ENCODE measurements at regions not wholly inside any gene's neighbourhood (a gene's known extent, or its start where the extent isn't known, plus 50 kb on each side); places are given as distances from the start of the nearest gene placed in this dataset.
"Not testable (repeated sequence)": the region's sequence is repeated elsewhere in the genome, so short reads cannot be mapped to it uniquely, and the experiment has no call there.

DNA sequence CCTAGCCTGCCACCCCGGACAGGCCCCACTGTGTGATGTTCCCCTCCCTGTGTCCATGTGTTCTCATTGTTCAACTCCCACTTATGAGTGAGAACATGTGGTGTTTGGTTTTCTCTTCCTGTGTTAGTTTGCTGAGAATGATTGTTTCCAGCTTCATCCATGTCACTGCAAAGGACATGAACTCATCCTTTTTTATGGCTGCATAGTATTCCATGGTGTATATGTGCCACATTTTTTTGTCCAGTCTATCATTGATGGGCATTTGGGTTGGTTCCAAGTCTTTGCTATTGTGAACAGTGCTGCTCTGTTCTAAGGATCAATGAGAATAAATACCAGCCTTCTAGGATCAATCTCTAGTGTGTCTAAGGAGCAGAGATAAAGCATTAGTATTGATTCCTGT lies 543.9 kb upstream of the ZNF804A start:
- no CpG with 5 or more reads among the region's 1 CpG for WGBS (ENCODE audit: insufficient coverage)
- DNase-seq (ENCODE audit: low read depth in 4 of 6, low spot score in 6 of 6); H3K27ac ChIP-seq (ENCODE audit: low read depth, low read length); H3K9me3 ChIP-seq (ENCODE audit: control insufficient read depth, insufficient read depth, low read length); H3K4me1 ChIP-seq (ENCODE audit: control insufficient read depth, insufficient read depth, low read length); H3K36me3 ChIP-seq (ENCODE audit: control insufficient read depth, insufficient read depth, low read length); H3K27me3 ChIP-seq (ENCODE audit: control insufficient read depth, insufficient read depth, low read length); H3K4me3 ChIP-seq (ENCODE audit: low read depth, low read length): not testable (repeated sequence)

DNA sequence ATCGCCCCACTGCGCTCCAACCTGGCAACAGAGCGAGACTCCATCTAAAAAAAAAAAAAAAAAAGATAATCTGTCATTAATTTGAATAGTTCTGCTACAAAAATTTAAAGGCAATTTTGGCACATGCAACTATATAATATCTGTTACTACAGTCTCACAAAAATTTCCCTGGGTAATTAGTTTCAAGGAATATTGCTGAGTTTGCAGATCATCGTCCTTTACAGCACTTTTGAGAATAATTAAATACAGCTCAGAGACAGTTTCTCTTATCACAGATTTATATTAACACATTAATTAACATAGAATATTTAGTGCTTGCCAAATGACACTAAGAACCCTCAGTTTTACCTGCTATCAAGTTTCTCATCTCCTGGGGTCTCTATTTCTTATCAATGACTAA lies 540.4 kb upstream of the ZNF804A start:
- Histone ChIP-seq H3K4me1 (ENCODE audit: control insufficient read depth, insufficient read depth, low read length) (no peaks in the 10 kb centered on the region), H3K27me3 (ENCODE audit: control insufficient read depth, insufficient read depth, low read length) (no peaks in the 10 kb centered on the region), H3K4me3 (ENCODE audit: low read depth, low read length) (no peak overlapping the region), H3K36me3 (ENCODE audit: control insufficient read depth, insufficient read depth, low read length) (no peaks in the 10 kb centered on the region), H3K27ac (ENCODE audit: low read depth, low read length) (no peak overlapping the region), H3K9me3 (ENCODE audit: control insufficient read depth, insufficient read depth, low read length) (no peaks in the 10 kb centered on the region)
- WGBS (ENCODE audit: insufficient coverage), result no CpG with 5 or more reads among the region's 4 CpGs
- DNase-seq (ENCODE audit: low read depth in 4 of 6, low spot score in 6 of 6), result no peak

DNA sequence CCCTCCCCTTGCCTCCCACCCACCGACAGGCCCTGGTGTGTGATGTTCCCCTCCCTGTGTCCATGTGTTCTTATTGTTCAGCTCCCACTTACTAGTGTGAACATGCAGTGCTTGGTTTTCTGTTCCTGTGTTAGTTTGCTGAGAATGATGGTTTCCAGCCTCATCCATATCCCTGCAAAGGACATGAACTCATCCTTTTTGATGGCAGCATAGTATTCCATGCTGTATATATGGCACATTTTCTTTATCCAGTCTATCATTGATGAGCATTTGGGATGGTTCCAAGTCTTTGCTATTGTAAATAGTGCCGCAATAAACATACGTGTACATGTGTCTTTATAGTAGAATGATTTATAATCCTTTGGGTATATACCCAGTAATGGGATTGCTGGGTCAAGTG lies 538.1 kb upstream of the ZNF804A start:
- H3K27ac ChIP-seq (ENCODE audit: low read depth, low read length); H3K4me1 ChIP-seq (ENCODE audit: control insufficient read depth, insufficient read depth, low read length); H3K9me3 ChIP-seq (ENCODE audit: control insufficient read depth, insufficient read depth, low read length); DNase-seq (ENCODE audit: low read depth in 4 of 6, low spot score in 6 of 6); H3K27me3 ChIP-seq (ENCODE audit: control insufficient read depth, insufficient read depth, low read length); H3K4me3 ChIP-seq (ENCODE audit: low read depth, low read length); H3K36me3 ChIP-seq (ENCODE audit: control insufficient read depth, insufficient read depth, low read length): not testable (repeated sequence)
- WGBS (ENCODE audit: insufficient coverage), result no CpG with 5 or more reads among the region's 3 CpGs

DNA sequence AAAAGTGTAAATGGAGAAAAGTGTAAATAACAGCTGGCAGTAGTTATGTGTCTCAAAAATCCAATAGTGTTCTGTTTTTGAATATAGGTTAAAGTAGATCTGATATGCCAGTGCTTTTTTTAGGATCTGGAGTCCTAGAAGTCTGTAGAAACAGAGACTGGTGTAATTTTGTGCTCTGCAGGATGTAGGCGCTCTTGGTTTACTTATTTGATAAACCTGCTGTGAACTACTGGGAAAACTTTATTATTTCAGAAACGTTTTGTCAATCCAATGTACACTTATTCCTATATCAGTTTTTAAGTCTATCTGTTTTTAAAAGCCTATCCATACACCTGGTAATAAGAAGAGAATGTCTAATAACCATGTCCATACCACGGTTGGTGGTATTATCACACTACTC lies 530.8 kb upstream of the ZNF804A start:
- Histone ChIP-seq H3K9me3 (ENCODE audit: control insufficient read depth, insufficient read depth, low read length) (no peaks in the 10 kb centered on the region), H3K4me3 (ENCODE audit: low read depth, low read length) (no peak overlapping the region), H3K27me3 (ENCODE audit: control insufficient read depth, insufficient read depth, low read length) (no peaks in the 10 kb centered on the region), H3K4me1 (ENCODE audit: control insufficient read depth, insufficient read depth, low read length) (no peaks in the 10 kb centered on the region), H3K36me3 (ENCODE audit: control insufficient read depth, insufficient read depth, low read length) (no peaks in the 10 kb centered on the region), H3K27ac (ENCODE audit: low read depth, low read length) (no peak overlapping the region)
- no CpG with 5 or more reads among the region's 3 CpGs for WGBS (ENCODE audit: insufficient coverage)
- peak in 1 of 6 donors; percentile 1 for DNase-seq (ENCODE audit: low read depth in 4 of 6, low spot score in 6 of 6)

DNA sequence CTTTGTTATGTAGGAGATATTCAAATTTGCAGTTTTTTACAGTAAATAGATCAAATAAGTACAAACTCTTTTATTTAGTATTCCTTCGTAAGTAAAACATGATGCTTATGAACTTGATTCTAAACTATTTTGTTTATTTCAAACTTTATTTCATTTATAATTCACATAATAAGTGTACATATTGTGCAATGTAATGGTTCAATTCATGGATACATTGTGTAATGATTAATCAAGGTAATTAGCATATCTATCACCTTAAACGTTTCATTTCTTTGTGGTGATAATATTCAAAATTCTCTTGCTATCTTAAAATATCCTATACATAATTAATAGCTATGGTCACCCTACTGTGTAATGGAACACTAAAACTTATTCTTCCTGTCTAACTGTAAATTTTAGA lies 525.9 kb upstream of the ZNF804A start:
- no CpG with 5 or more reads among the region's 2 CpGs for WGBS (ENCODE audit: insufficient coverage)
- no peaks in the 10 kb centered on the region for H3K36me3 ChIP-seq (ENCODE audit: control insufficient read depth, insufficient read depth, low read length)
- H3K9me3 ChIP-seq (ENCODE audit: control insufficient read depth, insufficient read depth, low read length), result no peaks in the 10 kb centered on the region
- no peak overlapping the region for H3K4me3 ChIP-seq (ENCODE audit: low read depth, low read length)
- DNase-seq (ENCODE audit: low read depth in 4 of 6, low spot score in 6 of 6), result no peak
- H3K27me3 ChIP-seq (ENCODE audit: control insufficient read depth, insufficient read depth, low read length), result no peaks in the 10 kb centered on the region
- H3K4me1 ChIP-seq (ENCODE audit: control insufficient read depth, insufficient read depth, low read length), result no peaks in the 10 kb centered on the region
- no peak overlapping the region for H3K27ac ChIP-seq (ENCODE audit: low read depth, low read length)

DNA sequence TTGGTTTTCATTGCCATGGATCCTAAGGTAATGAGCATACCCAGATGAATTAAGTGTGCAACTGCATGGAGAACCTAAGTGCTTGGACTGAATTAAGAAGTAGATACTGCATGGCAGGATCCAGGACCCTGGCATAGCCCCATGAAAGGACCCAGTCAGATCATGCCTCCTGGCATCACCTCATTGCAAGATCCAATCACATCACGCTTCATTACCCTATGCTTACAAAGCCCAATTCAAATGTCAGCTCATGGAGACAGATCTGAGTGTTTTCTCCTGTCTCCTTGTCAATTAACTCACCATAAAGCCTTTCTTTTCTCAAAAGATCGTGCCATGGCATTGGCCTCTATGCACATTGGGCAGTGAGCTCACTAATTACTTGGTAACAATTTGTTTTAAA lies 519.8 kb upstream of the ZNF804A start:
- 69% methylated on average over 1 of the region's 2 CpGs for WGBS (ENCODE audit: insufficient coverage)

DNA sequence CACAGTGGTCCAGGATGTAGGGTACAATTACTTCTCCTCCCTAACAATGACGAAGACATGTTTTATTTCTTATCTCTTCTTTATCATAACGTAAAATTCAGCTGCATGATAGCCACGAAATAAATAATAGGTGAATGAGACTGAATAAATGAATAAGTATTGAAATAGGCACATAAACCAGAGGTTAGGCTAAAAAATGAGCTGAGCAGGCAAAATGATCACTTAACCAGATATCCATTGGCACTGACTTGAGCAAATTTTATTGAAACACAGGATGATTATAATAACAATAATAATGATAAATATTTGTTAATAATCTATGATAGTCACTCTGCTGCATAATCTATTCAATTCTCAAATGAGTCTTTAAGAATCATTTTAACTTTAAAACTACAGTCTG lies 506.9 kb upstream of the ZNF804A start:
- H3K4me3 ChIP-seq (ENCODE audit: low read depth, low read length), result no peak overlapping the region
- H3K9me3 ChIP-seq (ENCODE audit: control insufficient read depth, insufficient read depth, low read length), result no peaks in the 10 kb centered on the region
- DNase-seq (ENCODE audit: low read depth in 4 of 6, low spot score in 6 of 6), result no peak
- H3K27me3 ChIP-seq (ENCODE audit: control insufficient read depth, insufficient read depth, low read length), result no peaks in the 10 kb centered on the region
- H3K36me3 ChIP-seq (ENCODE audit: control insufficient read depth, insufficient read depth, low read length), result no peaks in the 10 kb centered on the region
- H3K27ac ChIP-seq (ENCODE audit: low read depth, low read length), result no peak overlapping the region
- WGBS (ENCODE audit: insufficient coverage), result no CpG with 5 or more reads among the region's 3 CpGs
- H3K4me1 ChIP-seq (ENCODE audit: control insufficient read depth, insufficient read depth, low read length), result no peaks in the 10 kb centered on the region

More for the DNA sequence above, 519.8 kb upstream of the ZNF804A start:
- no peaks in the 10 kb centered on the region for H3K9me3 ChIP-seq (ENCODE audit: control insufficient read depth, insufficient read depth, low read length)
- H3K4me3 ChIP-seq (ENCODE audit: low read depth, low read length), result no peak overlapping the region
- no peaks in the 10 kb centered on the region for H3K4me1 ChIP-seq (ENCODE audit: control insufficient read depth, insufficient read depth, low read length)
- no peaks in the 10 kb centered on the region for H3K36me3 ChIP-seq (ENCODE audit: control insufficient read depth, insufficient read depth, low read length)
- H3K27ac ChIP-seq (ENCODE audit: low read depth, low read length), result no peak overlapping the region
- DNase-seq (ENCODE audit: low read depth in 4 of 6, low spot score in 6 of 6), result peak in 3 of 6 donors; percentile 1 to 66 (median 37)
- no peaks in the 10 kb centered on the region for H3K27me3 ChIP-seq (ENCODE audit: control insufficient read depth, insufficient read depth, low read length)

DNA sequence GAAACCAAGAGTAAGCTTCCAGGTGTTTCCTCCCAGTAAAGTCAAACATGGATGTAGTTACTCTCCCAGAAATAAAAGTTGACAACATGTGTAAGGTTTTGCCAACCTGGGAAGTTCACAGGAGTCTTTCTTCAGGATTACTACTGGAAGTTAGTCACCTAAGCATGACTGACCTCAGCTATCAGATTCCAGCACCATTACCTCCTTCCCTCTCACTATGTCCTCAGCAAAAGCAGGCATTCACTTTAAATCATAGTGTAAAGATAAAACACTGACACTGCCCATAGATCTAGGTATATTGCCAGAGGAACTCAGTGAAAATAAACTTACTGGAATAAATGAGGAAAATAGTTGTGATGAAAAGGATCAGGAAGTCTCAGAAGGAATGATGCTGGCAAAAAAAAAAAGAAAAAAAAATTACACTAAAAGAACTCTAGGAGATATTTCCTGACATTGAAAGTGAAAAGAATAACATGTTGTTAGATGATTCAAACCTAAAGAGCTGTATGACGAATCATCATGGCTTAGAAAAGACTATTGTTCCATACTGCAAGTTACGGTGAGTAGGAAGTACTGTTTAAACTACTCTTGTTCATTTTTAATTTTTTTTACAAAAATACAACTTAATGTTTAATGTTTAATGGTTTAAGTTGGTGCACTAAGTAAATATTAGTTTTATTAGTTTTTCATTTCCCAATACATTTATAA lies 484.5 kb upstream of the ZNF804A start:
- no peak overlapping the region for H3K4me3 ChIP-seq (ENCODE audit: low read depth, low read length)
- H3K9me3 ChIP-seq (ENCODE audit: control insufficient read depth, insufficient read depth, low read length), result no peaks in the 10 kb centered on the region
- no peak overlapping the region for H3K27ac ChIP-seq (ENCODE audit: low read depth, low read length)
- no peaks in the 10 kb centered on the region for H3K36me3 ChIP-seq (ENCODE audit: control insufficient read depth, insufficient read depth, low read length)
- DNase-seq (ENCODE audit: low read depth in 4 of 6, low spot score in 6 of 6), result no peak
- H3K4me1 ChIP-seq (ENCODE audit: control insufficient read depth, insufficient read depth, low read length), result no peaks in the 10 kb centered on the region
- H3K27me3 ChIP-seq (ENCODE audit: control insufficient read depth, insufficient read depth, low read length), result no peaks in the 10 kb centered on the region
- WGBS (ENCODE audit: insufficient coverage), result no CpG with 5 or more reads among the region's 2 CpGs

DNA sequence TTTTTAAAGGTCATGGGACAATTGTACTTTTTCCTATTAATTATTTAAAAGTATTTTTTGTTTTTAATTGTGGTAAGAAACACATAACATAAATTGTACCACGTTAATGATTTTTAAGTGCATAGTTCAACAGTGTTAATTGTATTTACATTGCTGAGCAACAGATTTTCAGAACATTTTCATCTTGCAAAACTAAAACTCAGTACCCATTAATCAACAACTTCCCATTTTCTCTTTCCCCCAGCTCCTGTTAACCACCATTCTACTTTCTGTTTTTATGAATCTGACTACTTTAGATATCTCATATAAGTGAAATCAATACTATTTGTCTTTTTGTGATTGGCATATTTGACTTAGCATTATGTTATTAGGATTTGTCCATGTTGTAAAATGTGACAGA lies 483.9 kb upstream of the ZNF804A start:
- Histone ChIP-seq H3K9me3 (ENCODE audit: control insufficient read depth, insufficient read depth, low read length) (no peaks in the 10 kb centered on the region), H3K4me1 (ENCODE audit: control insufficient read depth, insufficient read depth, low read length) (no peaks in the 10 kb centered on the region), H3K4me3 (ENCODE audit: low read depth, low read length) (no peak overlapping the region), H3K27ac (ENCODE audit: low read depth, low read length) (no peak overlapping the region), H3K27me3 (ENCODE audit: control insufficient read depth, insufficient read depth, low read length) (no peaks in the 10 kb centered on the region), H3K36me3 (ENCODE audit: control insufficient read depth, insufficient read depth, low read length) (no peaks in the 10 kb centered on the region)
- no CpG with 5 or more reads among the region's 1 CpG for WGBS (ENCODE audit: insufficient coverage)
- DNase-seq (ENCODE audit: low read depth in 4 of 6, low spot score in 6 of 6), result no peak

DNA sequence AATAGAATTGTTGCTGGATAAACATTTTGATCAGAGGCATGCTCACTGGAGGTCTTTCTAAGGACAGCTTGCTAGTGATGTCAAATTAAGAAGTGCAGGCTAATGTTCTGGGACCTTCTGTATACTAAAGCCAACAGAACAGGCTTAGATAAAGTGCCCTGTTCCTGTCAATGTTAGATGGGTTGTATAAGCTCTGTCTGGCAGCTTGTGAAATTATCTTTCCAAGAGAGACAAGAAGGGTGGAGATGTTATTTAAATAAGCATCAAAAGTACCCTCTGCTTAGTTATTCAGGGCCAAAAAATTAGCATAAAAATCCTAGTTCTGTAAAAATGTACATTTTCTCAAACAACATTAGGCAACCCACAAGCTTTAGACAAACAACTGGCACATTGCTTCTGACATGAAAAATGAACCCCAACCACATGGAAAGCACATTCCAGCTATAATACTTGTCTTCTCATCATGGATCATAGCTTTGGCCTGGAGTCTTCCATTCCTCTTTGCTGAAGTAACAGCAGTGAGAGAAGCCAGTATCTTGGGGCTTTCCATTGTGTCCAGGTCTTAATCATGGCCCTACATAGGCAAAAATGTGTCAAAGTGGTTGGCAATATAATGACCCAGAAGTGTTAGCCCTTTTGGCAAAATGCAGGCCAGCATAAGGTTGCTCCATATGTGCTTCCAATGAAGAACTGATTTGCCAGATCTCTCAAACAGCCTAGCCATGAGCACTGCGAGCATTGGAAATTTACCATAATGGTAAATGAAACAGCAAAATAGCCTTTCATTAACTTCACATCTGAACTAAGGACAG lies 478.1 kb upstream of the ZNF804A start:
- Histone ChIP-seq H3K9me3 (ENCODE audit: control insufficient read depth, insufficient read depth, low read length) (no peaks in the 10 kb centered on the region), H3K4me3 (ENCODE audit: low read depth, low read length) (no peak overlapping the region), H3K36me3 (ENCODE audit: control insufficient read depth, insufficient read depth, low read length) (no peaks in the 10 kb centered on the region), H3K27ac (ENCODE audit: low read depth, low read length) (no peak overlapping the region), H3K4me1 (ENCODE audit: control insufficient read depth, insufficient read depth, low read length) (no peaks in the 10 kb centered on the region), H3K27me3 (ENCODE audit: control insufficient read depth, insufficient read depth, low read length) (no peaks in the 10 kb centered on the region)
- WGBS (ENCODE audit: insufficient coverage), result no CpG with 5 or more reads among the region's 1 CpG
- DNase-seq (ENCODE audit: low read depth in 4 of 6, low spot score in 6 of 6), result peak in 2 of 6 donors; percentile 30 to 75
